ENCODE measurements at regions not wholly inside any gene's neighbourhood (a gene's known extent, or its start where the extent isn't known, plus 50 kb on each side); places are given as distances from the start of the nearest gene placed in this dataset.

DNA sequence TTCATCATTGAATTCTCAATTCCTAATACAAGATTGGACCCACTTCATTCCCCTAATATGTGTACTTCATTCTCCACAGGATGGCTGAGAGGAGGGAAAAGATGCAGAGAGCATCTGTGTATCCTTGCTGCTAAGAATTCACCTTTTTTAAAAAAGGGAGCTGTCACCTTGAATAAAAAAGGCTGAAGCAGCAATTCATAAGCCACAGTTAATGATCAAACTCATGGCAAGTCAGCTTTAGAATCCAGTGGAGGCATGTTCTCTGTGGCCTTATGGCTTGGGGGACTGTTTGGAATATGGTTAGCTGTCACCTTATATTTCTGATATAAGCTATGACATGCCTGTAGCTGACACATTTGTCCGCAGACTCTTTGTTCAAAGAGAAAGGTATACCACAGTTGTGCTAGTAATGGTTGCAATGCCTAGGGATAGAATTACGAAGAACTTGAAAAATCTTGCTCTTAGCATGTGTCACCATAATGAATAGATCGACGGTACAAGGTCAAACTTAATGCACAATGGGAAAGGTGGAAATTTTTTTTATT, 256.8 kb upstream of the TNC start:
- ATAC-seq, result no peak
- ChIA-PET CTCF (no interaction called here), POLR2A (no interaction called here)
- Mint-ChIP-seq H3K9me3 (peaks cover 12% of the 10 kb centered on the region), H3K27me3 (ENCODE audit: low read depth) (no peaks in the 10 kb centered on the region), H3K36me3 (no peaks in the 10 kb centered on the region), H3K4me3 (no peak overlapping the region), H3K27ac (no peak overlapping the region), H3K4me1 (peaks cover 5% of the 10 kb centered on the region)
- no peak for TF ChIP-seq PRRX2 (CRISPR knock-in tag; IDR thresholded peaks at IDR 0.05)
- TF ChIP-seq JUN (CRISPR knock-in tag; IDR thresholded peaks at IDR 0.05), result no peak
- no peak for TF ChIP-seq ZNF281 (CRISPR knock-in tag; IDR thresholded peaks at IDR 0.05)
- TF ChIP-seq HMGXB4 (CRISPR knock-in tag; IDR thresholded peaks at IDR 0.05), result no peak
- TF ChIP-seq ATF1 (CRISPR knock-in tag; IDR thresholded peaks at IDR 0.05), result no peak
- TF ChIP-seq FOXJ3 (CRISPR knock-in tag; IDR thresholded peaks at IDR 0.05; ENCODE audit: borderline replicate concordance), result no peak
- TF ChIP-seq ZNF425 (CRISPR knock-in tag; conservative IDR thresholded peaks at IDR 0.05), result no peak
- TF ChIP-seq, protein P1, sequence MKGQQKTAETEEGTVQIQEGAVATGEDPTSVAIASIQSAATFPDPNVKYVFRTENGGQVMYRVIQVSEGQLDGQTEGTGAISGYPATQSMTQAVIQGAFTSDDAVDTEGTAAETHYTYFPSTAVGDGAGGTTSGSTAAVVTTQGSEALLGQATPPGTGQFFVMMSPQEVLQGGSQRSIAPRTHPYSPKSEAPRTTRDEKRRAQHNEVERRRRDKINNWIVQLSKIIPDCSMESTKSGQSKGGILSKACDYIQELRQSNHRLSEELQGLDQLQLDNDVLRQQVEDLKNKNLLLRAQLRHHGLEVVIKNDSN (CRISPR knock-in tag; IDR thresholded peaks at IDR 0.05), result no peak
- no peak for TF ChIP-seq AFF4 (CRISPR knock-in tag; IDR thresholded peaks at IDR 0.05; ENCODE audit: borderline replicate concordance)
- TF ChIP-seq MLX (CRISPR knock-in tag; IDR thresholded peaks at IDR 0.05), result no peak
- TF ChIP-seq, protein P2, sequence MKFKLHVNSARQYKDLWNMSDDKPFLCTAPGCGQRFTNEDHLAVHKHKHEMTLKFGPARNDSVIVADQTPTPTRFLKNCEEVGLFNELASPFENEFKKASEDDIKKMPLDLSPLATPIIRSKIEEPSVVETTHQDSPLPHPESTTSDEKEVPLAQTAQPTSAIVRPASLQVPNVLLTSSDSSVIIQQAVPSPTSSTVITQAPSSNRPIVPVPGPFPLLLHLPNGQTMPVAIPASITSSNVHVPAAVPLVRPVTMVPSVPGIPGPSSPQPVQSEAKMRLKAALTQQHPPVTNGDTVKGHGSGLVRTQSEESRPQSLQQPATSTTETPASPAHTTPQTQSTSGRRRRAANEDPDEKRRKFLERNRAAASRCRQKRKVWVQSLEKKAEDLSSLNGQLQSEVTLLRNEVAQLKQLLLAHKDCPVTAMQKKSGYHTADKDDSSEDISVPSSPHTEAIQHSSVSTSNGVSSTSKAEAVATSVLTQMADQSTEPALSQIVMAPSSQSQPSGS (CRISPR knock-in tag; IDR thresholded peaks at IDR 0.05; ENCODE audit: borderline replicate concordance, low read depth), result no peak
- no peak for DNase-seq (ENCODE audit: low spot score)
